HepG2 (cell line): ENCODE measurements at regions not wholly inside any gene's neighbourhood (a gene's known extent, or its start where the extent isn't known, plus 50 kb on each side); places are given as distances from the start of the nearest gene placed in this dataset.

Experiments
- ASH2L ChIP-seq: fragments of 300-600, 200-600 bp; sonication (generic); IDR thresholded peaks from 2 replicates; pipeline ENCODE4 v1.7.0; 2017; ENCODE audit warnings: low read depth, mild to moderate bottlenecking, moderate library complexity, mixed read lengths, low read length; ENCODE audit not compliant: insufficient read length
- ATF7-NPFF ChIP-seq: sonication (generic); formaldehyde crosslinking; IDR thresholded peaks from 2 replicates; pipeline ENCODE4 v1.8.1; 2023; ENCODE audit warnings: mild to moderate bottlenecking, low read depth, missing genetic modification reagents, moderate library complexity
- CEBPB ChIP-seq: IDR thresholded peaks from 2 replicates; pipeline ENCODE4 v1.6.1; 2011; ENCODE audit warnings: low read depth, low read length, improper control_type of control experiment, borderline replicate concordance
- CHD2 ChIP-seq: IDR thresholded peaks from 2 replicates; pipeline ENCODE4 v1.6.1; 2011; ENCODE audit warnings: low read depth, low read length, improper control_type of control experiment
- DNMT1 ChIP-seq: sonication (generic); formaldehyde crosslinking; IDR thresholded peaks from 2 replicates; pipeline ENCODE4 v1.5.1; 2020; ENCODE audit warnings: mild to moderate bottlenecking, missing genetic modification reagents
- HNF4G ChIP-seq, 2 experiments: sonication (generic) in 1 of 2; formaldehyde crosslinking in 1 of 2; IDR thresholded peaks; 2 replicates each; pipeline versions ENCODE4 v1.4.0 to v1.6.1; 2011 to 2020; ENCODE audit warnings: borderline replicate concordance in 2 of 2, low read depth in 2 of 2, mild to moderate bottlenecking in 2 of 2, low read length in 1 of 2, missing genetic modification reagents in 1 of 2, moderate library complexity in 1 of 2
- HOXA7 ChIP-seq: sonication (generic); formaldehyde crosslinking; IDR thresholded peaks from 2 replicates; pipeline ENCODE4 v1.8.1; 2022; ENCODE audit warnings: mild to moderate bottlenecking, missing genetic modification reagents, moderate library complexity
- KLF9 ChIP-seq: IDR thresholded peaks from 2 replicates; pipeline ENCODE4 v1.6.1; 2016; ENCODE audit warnings: low read depth
- KMT2A ChIP-seq: sonication (generic); formaldehyde crosslinking; IDR thresholded peaks from 2 replicates; pipeline ENCODE4 v1.4.0; 2020; ENCODE audit warnings: missing genetic modification reagents
- PPARG ChIP-seq: conservative IDR thresholded peaks from 2 replicates; pipeline ENCODE4 v1.6.1; 2016; ENCODE audit warnings: missing biosample characterization, missing genetic modification reagents
- SUZ12 ChIP-seq: fragments of 150-350 bp; IDR thresholded peaks from 2 replicates; pipeline ENCODE4 v1.6.1; 2014; ENCODE audit warnings: low read depth, low read length
- TSC22D2 ChIP-seq: sonication (generic); formaldehyde crosslinking; IDR thresholded peaks from 2 replicates; pipeline ENCODE4 v1.5.1; 2020; ENCODE audit warnings: missing genetic modification reagents, mild to moderate bottlenecking, borderline replicate concordance
- ZNF432 ChIP-seq: sonication (generic); formaldehyde crosslinking; IDR thresholded peaks from 2 replicates; pipeline ENCODE4 v1.5.0; 2020; ENCODE audit warnings: missing genetic modification reagents, mild to moderate bottlenecking, borderline replicate concordance
- ZNF512B ChIP-seq: sonication (generic); formaldehyde crosslinking; IDR thresholded peaks from 2 replicates; pipeline ENCODE4 v1.5.1; 2020; ENCODE audit warnings: missing genetic modification reagents, mild to moderate bottlenecking, borderline replicate concordance
- ZNF747 ChIP-seq: sonication (generic); formaldehyde crosslinking; IDR thresholded peaks from 2 replicates; pipeline ENCODE4 v1.8.1; 2023; ENCODE audit warnings: missing genetic modification reagents, mild to moderate bottlenecking, borderline replicate concordance
- ZNF782 ChIP-seq: sonication (generic); formaldehyde crosslinking; IDR thresholded peaks from 2 replicates; pipeline ENCODE4 v1.4.0; 2020; ENCODE audit warnings: missing genetic modification reagents, mild to moderate bottlenecking, borderline replicate concordance
- ZSCAN20 ChIP-seq: sonication (generic); formaldehyde crosslinking; IDR thresholded peaks from 2 replicates; pipeline ENCODE4 v1.4.0; 2020; ENCODE audit warnings: missing genetic modification reagents, mild to moderate bottlenecking, borderline replicate concordance
- ZSCAN25 ChIP-seq: sonication (generic); formaldehyde crosslinking; IDR thresholded peaks from 2 replicates; pipeline ENCODE4 v1.8.0; 2022; ENCODE audit warnings: mild to moderate bottlenecking, missing genetic modification reagents
- TF ChIP-seq, protein P1 (sequence below): sonication (generic); formaldehyde crosslinking; IDR thresholded peaks from 2 replicates; pipeline ENCODE4 v1.5.1; 2020; ENCODE audit warnings: missing genetic modification reagents, mild to moderate bottlenecking, borderline replicate concordance
- TF ChIP-seq, protein P2 (sequence below): sonication (generic); formaldehyde crosslinking; IDR thresholded peaks from 2 replicates; pipeline ENCODE4 v1.4.0; 2020; ENCODE audit warnings: missing genetic modification reagents
- TF ChIP-seq, protein P3 (sequence below): sonication (generic); formaldehyde crosslinking; IDR thresholded peaks from 2 replicates; pipeline ENCODE4 v1.9.0; 2021; ENCODE audit warnings: missing genetic modification reagents, borderline replicate concordance
- TF ChIP-seq, protein P4 (sequence below): sonication (generic); formaldehyde crosslinking; IDR thresholded peaks from 2 replicates; pipeline ENCODE4 v1.4.0; 2020; ENCODE audit warnings: mild to moderate bottlenecking, missing genetic modification reagents

GRCh38 chr2:134119713-134120405, 134.0 kb upstream of the MGAT5 start (continued):
- no peak for TF ChIP-seq HNF4G (IDR thresholded peaks at IDR 0.05; ENCODE audit: borderline replicate concordance, low read depth, low read length)
- no peak; the same call in 1 of the 2 replicates for TF ChIP-seq HNF4G (CRISPR knock-in tag; IDR thresholded peaks at IDR 0.05; ENCODE audit: borderline replicate concordance, low read depth)
- no peak for TF ChIP-seq ZNF512B
- TF ChIP-seq, protein P1, sequence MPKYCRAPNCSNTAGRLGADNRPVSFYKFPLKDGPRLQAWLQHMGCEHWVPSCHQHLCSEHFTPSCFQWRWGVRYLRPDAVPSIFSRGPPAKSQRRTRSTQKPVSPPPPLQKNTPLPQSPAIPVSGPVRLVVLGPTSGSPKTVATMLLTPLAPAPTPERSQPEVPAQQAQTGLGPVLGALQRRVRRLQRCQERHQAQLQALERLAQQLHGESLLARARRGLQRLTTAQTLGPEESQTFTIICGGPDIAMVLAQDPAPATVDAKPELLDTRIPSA (CRISPR knock-in tag), result no peak
- peak; percentile 97 for TF ChIP-seq ASH2L
- no peak for TF ChIP-seq CEBPB
- TF ChIP-seq, protein P2, sequence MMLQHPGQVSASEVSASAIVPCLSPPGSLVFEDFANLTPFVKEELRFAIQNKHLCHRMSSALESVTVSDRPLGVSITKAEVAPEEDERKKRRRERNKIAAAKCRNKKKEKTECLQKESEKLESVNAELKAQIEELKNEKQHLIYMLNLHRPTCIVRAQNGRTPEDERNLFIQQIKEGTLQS (CRISPR knock-in tag), result no peak
- peak; percentile 79 for TF ChIP-seq ZNF782 (CRISPR knock-in tag)
- TF ChIP-seq SUZ12, result no peak
- 0 out of 2 replicates have a peak, but pooled peaks have one; percentile 71 for TF ChIP-seq ZSCAN20
- no peak for TF ChIP-seq ZNF747
- TF ChIP-seq CHD2, result no peak
- TF ChIP-seq, protein P3, sequence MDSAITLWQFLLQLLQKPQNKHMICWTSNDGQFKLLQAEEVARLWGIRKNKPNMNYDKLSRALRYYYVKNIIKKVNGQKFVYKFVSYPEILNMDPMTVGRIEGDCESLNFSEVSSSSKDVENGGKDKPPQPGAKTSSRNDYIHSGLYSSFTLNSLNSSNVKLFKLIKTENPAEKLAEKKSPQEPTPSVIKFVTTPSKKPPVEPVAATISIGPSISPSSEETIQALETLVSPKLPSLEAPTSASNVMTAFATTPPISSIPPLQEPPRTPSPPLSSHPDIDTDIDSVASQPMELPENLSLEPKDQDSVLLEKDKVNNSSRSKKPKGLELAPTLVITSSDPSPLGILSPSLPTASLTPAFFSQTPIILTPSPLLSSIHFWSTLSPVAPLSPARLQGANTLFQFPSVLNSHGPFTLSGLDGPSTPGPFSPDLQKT (CRISPR knock-in tag), result no peak
- peak; percentile 62 for TF ChIP-seq KMT2A
- no peak for TF ChIP-seq KLF9
- TF ChIP-seq ZSCAN25, result 0 out of 2 replicates have a peak, but pooled peaks have one; percentile 3
- no peak for TF ChIP-seq ZNF432 (CRISPR knock-in tag)
- TF ChIP-seq PPARG (CRISPR knock-in tag), result no peak
- TF ChIP-seq, protein P4, sequence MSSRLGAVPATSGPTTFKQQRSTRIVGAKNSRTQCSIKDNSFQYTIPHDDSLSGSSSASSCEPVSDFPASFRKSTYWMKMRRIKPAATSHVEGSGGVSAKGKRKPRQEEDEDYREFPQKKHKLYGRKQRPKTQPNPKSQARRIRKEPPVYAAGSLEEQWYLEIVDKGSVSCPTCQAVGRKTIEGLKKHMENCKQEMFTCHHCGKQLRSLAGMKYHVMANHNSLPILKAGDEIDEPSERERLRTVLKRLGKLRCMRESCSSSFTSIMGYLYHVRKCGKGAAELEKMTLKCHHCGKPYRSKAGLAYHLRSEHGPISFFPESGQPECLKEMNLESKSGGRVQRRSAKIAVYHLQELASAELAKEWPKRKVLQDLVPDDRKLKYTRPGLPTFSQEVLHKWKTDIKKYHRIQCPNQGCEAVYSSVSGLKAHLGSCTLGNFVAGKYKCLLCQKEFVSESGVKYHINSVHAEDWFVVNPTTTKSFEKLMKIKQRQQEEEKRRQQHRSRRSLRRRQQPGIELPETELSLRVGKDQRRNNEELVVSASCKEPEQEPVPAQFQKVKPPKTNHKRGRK (CRISPR knock-in tag), result no peak
- no peak for TF ChIP-seq DNMT1 (CRISPR knock-in tag)
- TF ChIP-seq ATF7-NPFF, result peak; percentile 63; the same call in 1 of the 2 replicates
- TF ChIP-seq TSC22D2 (CRISPR knock-in tag), result no peak
- TF ChIP-seq HOXA7 (CRISPR knock-in tag), result no peak
